NCI-H1694 treated with DMSO at 0.1 percent for 48 hours (cell line): ENCODE measurements at regions not wholly inside any gene's neighbourhood (a gene's known extent, or its start where the extent isn't known, plus 50 kb on each side); places are given as distances from the start of the nearest gene placed in this dataset.
"Not testable (repeated sequence)": the region's sequence is repeated elsewhere in the genome, so short reads cannot be mapped to it uniquely, and the experiment has no call there.

ENCODE experiments used
- DNase-seq: peaks from one replicate; lab custom pipeline; 2025; lab: John Stamatoyannopoulos, UW

DNA sequence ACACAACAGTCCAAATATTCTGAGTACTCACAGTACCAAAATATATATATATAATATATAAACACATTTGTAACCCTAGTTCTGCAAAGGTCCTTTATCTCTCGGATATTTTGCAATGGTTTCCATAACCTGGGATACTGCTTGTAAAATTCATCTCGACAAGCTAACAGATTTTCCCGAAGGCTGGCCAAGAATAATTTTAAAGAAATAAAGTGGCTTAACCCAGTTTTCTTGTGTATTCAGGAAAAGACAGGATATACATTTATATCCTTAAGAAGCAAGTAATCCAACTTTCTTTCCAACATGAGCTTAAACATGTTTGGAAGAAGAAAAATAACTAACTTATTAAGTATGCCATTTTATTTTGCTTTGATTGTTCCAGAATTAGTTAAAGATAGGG, 348.7 kb upstream of the RUNX1 start:
- no peak for DNase-seq

GRCh38 chr21:35396655-35397054, 347.6 kb upstream of the RUNX1 start:
- DNase-seq = no peak

DNA sequence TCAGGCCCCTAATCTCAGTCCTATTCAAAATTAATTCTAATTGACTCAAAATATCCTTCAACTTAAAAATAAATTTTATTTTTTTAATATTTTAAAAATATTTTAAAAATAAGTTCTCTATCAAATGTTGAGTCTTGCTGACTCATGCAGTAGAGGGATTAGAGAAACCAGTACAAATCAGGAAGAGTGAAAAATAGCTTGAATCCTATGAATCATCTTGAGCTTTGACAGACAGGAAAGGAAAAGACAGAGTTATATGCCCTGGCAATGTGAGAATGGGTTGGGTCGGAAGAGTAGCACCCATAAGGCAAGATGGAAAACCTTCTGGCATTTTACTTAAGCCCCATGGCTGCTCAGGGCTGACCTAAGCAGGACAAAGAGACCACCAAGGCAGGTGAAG, 346.6 kb upstream of the RUNX1 start:
- no peak for DNase-seq

DNA sequence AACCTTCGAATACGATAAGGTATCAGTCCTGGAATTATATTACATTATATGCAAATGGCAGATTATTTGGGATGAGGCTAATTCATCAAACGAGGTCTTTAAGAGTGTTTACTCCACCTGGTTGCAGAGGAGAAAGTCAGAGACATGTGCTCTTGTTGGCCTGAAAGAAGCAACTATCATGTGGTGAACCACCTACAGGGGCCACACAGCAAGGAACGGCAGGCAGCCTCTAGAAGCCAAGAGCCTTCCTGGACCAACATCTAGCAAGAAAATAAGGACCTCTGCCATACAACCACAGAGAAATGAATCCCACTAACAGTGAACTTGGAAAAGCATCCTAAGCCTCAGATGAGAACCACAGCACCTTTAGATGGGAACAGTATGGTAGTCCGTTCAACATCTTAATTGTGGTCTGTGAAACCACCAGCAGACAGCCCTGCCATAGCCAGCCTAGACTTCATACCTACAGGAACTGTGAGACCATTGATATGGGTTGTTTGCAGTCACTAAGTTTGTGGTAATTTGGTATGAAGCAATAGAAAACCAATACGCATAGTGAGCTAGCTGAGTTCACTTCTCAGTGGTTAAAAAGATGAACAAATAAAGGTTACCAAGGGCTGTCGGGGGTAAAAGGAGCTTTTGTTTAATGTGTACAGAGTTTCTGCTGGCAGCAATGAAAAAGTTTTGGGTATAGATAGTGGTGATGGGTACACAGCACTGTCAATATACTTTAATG, 345.7 kb upstream of the RUNX1 start:
- DNase-seq = no peak

DNA sequence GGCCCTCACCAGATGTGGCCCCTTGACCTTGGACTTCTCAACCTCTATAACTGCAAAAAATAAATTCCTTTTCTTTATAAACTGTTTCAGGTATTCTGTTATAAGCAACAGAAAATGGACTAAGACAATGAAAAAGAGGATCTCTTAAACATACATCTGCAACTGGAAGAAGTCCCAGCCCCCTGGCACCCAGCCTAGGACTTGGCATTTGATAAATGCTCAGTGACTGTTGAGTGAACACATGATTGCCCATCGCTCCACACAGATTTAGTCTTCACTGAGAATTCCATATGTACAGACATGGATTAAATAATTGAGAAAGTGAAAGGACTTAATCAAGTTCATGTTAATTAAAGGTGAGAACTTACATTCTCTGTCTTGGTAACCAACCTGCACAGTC, 344.9 kb upstream of the RUNX1 start:
- DNase-seq = peak; percentile 53

DNA sequence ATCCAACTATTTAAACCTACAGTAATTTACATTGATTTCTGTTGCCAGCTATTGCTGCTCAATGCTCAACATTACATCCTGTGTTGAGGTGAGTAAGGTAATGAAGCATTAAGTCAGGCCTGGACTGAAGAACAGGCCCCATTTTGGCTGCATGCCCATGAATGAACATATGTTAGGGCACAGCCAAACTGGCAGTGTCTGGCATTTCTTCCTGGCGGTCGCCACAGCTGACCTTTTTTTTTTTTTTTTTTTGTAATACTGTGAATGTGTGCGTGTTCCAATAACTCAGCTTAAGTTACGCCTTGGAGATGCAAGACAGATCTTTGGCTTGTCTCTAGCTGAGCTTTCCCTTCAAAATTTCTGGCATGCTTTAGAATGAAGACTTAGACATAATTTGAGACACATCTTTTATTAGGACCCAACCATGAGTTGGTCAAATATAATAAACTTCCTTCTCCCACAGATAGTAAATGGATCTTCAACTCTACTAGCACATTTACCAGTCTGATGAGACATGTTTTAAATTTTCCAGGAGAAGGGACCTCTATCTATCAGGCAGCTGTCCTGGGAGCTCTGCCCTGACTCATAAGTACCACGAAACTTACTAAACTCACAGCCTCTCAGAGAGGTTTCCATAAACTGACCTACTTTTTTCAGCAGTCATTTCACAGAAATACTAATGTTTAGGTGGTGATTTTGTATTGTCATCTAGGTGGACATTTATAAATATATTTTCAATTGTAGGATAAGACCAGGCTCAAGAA, 341.1 kb upstream of the RUNX1 start:
- peak; percentile 92 for DNase-seq

- DNase-seq = no peak
Observed at GRCh38 chr21:35386491-35387079, 337.5 kb upstream of the RUNX1 start.

DNA sequence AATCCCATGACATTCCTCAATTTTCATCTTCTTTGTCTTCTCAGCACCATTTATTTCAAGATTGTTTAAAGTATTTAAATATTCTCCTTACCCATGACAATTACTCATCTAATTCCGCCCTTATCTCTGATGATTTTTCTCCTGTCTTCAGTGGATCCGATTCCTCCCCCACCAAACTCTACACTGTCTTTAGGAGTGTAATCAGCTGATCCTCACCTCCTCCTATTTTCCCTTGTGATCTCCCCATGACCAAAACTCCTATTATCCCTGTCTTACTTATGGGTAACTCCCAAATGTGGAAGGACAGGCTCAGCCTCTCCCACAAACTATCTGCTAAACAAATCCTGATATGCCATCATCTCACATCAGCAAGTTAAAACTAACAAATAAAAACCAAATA, 335.3 kb upstream of the RUNX1 start:
- DNase-seq = no peak

DNA sequence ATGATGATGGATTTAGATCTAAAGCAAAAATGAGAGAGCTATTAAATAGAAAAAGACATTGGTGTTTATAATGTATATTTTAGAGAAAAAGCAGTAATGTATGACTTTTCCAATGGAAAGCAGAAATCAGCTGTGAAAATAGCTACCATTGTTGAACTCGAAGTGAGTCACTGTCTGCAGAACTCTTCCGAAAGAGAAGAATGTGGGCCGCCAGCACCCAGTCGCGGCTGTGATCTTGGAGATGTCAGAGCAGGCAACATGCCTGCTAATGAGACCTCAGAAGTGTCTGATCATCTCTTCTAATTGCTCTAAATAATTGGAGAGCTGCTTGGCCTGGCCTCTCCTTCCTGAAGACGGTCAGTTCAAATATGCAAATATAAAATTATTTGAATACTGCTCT, 333.6 kb upstream of the RUNX1 start:
- DNase-seq = no peak

GRCh38 chr21:35381743-35382310, 332.7 kb upstream of the RUNX1 start:
- no peak for DNase-seq

DNA sequence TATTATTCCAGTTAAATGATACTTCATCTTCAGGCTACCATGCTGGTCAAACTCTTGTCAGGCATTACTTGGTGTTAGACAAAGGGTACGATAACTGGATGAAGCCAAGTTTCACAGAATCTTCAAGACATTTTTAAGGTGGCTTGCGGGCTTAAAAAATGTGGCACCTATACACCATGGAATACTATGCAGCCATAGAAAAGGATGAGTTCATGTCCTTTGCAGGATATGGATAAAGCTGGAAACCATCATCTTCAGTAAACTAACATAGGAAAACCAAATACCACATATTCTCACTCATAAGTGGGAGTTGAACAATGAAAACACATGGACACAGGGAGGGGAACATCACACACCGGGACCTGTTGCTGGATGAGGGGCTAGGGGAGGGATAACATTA, 331.2 kb upstream of the RUNX1 start:
- not testable (repeated sequence) for DNase-seq

DNA sequence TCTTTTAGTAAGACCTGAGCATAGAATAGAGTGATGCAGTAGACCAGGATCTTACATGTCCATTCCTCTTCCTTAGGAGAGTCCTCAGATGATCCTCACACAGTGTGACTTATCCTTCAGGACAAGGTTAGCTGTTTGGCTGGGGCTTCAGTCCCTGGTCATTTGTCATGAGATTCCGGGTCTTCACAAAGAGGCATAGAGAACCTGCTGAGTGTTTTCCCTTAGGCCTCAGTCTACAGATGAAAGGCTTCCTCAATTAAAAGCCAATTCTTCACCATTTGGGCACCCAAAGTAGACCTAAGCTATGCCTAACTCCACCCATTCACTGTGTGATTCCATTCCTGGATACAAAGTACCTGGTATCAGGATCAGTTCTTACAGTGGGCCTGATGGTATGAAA, 329.8 kb upstream of the RUNX1 start:
- no peak for DNase-seq

GRCh38 chr21:35377505-35378090, 328.5 kb upstream of the RUNX1 start:
- DNase-seq = no peak

GRCh38 chr21:35376406-35377135, 327.5 kb upstream of the RUNX1 start:
- no peak for DNase-seq

DNA sequence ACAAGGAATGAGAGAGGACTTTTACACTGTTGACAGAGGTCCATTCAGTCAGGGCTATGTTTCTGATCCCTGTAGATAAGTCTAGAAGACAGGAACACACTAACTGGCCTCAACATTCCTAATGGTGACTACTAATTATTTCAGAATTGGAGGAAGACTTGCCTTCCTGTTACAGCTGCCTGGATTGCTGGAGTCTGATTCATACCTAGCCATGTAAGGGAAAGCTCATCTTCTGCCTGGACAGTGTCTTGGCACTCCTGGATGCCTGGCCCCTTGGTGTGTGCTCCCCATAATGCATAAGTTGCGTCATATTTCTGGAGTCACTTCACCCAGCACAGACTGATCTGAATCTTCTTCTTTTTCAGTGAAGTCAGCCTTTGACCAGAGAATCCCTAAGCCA, 326.0 kb upstream of the RUNX1 start:
- no peak for DNase-seq

GRCh38 chr21:35373998-35374397, 324.9 kb upstream of the RUNX1 start:
- DNase-seq = no peak

DNA sequence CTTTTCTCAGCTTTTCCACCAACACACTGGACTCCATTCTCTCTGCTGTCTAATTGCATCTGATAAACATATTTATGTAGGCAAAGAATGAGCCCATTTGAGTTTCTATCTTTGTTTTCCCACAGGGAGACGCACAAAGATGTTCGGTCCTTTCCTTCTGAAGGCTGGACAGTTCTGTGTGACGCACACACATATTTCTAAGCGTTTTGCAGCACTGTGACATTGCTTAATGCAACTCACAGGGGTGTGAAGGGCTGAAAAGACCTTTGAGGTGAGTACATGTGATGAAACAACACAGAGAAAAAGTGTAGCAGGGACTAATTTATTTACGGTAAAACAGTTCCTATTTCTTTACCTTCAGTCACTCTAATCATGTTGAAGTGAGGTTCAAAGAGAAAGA, 323.1 kb upstream of the RUNX1 start:
- no peak for DNase-seq

DNA sequence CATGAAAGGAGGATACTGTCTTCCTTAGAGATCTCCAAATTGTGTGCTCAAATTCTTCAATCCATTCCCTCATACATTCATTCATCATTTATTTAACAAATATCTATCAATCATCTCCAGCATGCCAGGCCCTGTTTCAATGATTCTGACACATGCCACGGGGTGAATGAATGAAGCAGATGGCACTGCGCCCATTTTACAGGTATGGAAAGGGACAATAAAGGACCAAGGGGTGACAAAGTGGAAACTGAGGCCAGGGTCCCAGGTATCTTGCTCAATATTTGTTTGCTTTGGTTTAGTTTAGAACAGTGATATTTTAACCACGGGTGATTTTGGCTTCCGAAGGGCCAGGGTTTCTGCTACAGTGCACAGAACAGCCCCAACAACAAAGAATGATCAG, 321.6 kb upstream of the RUNX1 start:
- DNase-seq = no peak

DNA sequence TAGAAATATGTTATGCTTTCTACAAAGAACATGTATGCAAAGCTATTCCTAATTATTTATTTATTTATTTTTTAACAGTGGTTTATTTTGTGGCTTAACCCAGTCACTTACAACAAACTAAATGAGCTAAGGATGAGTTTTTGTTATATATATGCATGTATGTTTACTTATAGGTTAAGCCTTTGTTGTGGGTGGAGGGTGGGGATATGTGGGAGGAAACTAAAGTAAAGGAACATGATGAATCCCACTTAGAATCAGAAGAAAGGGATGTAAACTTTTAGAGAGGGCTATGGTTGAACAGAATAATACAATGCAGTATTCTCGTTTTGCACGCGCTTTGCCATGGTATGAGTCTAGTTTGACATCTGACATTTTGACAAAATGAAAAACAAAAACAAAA, 321.0 kb upstream of the RUNX1 start:
- DNase-seq = no peak

GRCh38 chr21:35368326-35368725, 319.2 kb upstream of the RUNX1 start:
- no peak for DNase-seq

- DNase-seq = no peak
Observed at GRCh38 chr21:35367553-35367952, 318.5 kb upstream of the RUNX1 start.
